ENCODE measurements at regions not wholly inside any gene's neighbourhood (a gene's known extent, or its start where the extent isn't known, plus 50 kb on each side); places are given as distances from the start of the nearest gene placed in this dataset.

DNA sequence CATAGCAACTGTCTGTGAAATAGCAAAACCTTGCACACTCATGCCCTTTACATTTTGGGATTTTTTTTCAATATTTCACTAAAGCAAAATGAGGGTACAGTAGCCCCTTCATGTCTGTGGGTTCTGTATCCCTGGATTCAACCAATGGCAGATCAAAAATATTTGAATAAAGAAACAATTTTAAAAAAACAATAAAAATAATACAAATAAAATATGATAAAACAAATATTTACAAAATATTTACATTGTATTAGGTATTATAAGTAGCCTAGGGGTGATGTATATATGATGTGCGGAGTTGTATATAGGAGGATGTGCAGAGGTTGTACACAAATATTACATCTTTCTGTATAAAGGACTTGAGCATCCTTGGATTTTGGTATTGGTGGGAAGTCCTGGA is 67.3 kb upstream of the CDH10 start:
- no peaks in the 10 kb centered on the region for H3K79me1 ChIP-seq (ENCODE audit: low read depth, low read length)
- H4K5ac ChIP-seq (ENCODE audit: insufficient read length, low read depth, low read length), result no peak overlapping the region
- no peaks in the 10 kb centered on the region for H3K27me3 ChIP-seq (replicated peaks in 1 of 4; ENCODE audit: control insufficient read depth in 3 of 4, extremely low read depth in 1 of 4, insufficient read depth in 3 of 4, low read length in 3 of 4)
- no peak overlapping the region for H3K4me3 ChIP-seq (ENCODE audit: extremely low read depth in 1 of 4, insufficient read depth in 2 of 4, low read depth in 3 of 4, low read length in 4 of 4)
- no peak overlapping the region for H2BK120ac ChIP-seq (replicated peaks; ENCODE audit: low read depth, low read length)
- H3K56ac ChIP-seq (replicated peaks; ENCODE audit: insufficient read length, low read depth, low read length), result no peak overlapping the region
- no peak overlapping the region for H3K9ac ChIP-seq (replicated peaks in 1 of 4; ENCODE audit: extremely low read depth in 1 of 4, low read depth in 3 of 4, low read length in 3 of 4)
- H3K9me3 ChIP-seq (ENCODE audit: insufficient read depth in 2 of 2, low read depth in 1 of 2, low read length in 1 of 2), result no peaks in the 10 kb centered on the region
- H3K79me2 ChIP-seq (ENCODE audit: control insufficient read depth in 1 of 2, insufficient read depth in 2 of 2, low read length in 2 of 2), result no peaks in the 10 kb centered on the region
- FAIRE-seq (no peak), DNase-seq (ENCODE audit: low read depth in 1 of 2, low spot score in 2 of 2) (no peak)
- no peaks in the 10 kb centered on the region for H4K20me1 ChIP-seq (replicated peaks in 1 of 2; ENCODE audit: control insufficient read depth in 1 of 2, insufficient read depth in 2 of 2, low read length in 2 of 2)
- no peaks in the 10 kb centered on the region for H3K4me1 ChIP-seq (replicated peaks in 1 of 4; ENCODE audit: control insufficient read depth in 3 of 4, insufficient read depth in 4 of 4, low read length in 3 of 4)
- 84% methylated on average over 1 of the region's 1 CpG; no CpG with 5 or more reads in 1 of the 2 experiments for whole genome bisulfite sequencing, 2 experiments (ENCODE audit: extremely low coverage in 1 of 2, insufficient coverage in 1 of 2, insufficient read length in 1 of 2, insufficient replicate concordance in 2 of 2, low coverage in 1 of 2, low lambda C conversion rate in 2 of 2, missing lambda C conversion rate in 1 of 2)
- H3K36me3 ChIP-seq (ENCODE audit: control insufficient read depth in 2 of 4, insufficient read depth in 4 of 4, low read length in 3 of 4), result no peaks in the 10 kb centered on the region
- POLR2A ChIA-PET (ENCODE audit: partially characterized antibody), result no interaction called here
- no peak overlapping the region for H2BK20ac ChIP-seq (ENCODE audit: low read length)
- no peak overlapping the region for H2AFZ ChIP-seq (ENCODE audit: low read length)
- CTCF ChIA-PET (ENCODE audit: partially characterized antibody), result no interaction called here
- H3K18ac ChIP-seq (ENCODE audit: extremely low read depth, low read length), result no peak overlapping the region
- H2BK5ac ChIP-seq (ENCODE audit: low read depth, low read length), result no peak overlapping the region
- no peak overlapping the region for H3K14ac ChIP-seq (ENCODE audit: insufficient read length)
- H3K4me2 ChIP-seq (ENCODE audit: insufficient read depth in 1 of 2, low read depth in 2 of 2, low read length in 2 of 2), result no peak overlapping the region
- H4K8ac ChIP-seq (ENCODE audit: extremely low read depth, insufficient read depth, low read length), result no peak overlapping the region
- H3K23ac ChIP-seq (ENCODE audit: insufficient read length), result no peak overlapping the region
- H2AK5ac ChIP-seq (ENCODE audit: low read depth, low read length), result no peak overlapping the region
- H2BK15ac ChIP-seq (ENCODE audit: low read length), result no peak overlapping the region
- no peak overlapping the region for H4K91ac ChIP-seq (replicated peaks; ENCODE audit: insufficient read length, low read length)
- H2BK12ac ChIP-seq (ENCODE audit: low read depth, low read length), result no peak overlapping the region
- no peaks in the 10 kb centered on the region; the same call in 1 of the 2 replicates for H3K23me2 ChIP-seq (ENCODE audit: low read depth, low read length)
- H3K27ac ChIP-seq (ENCODE audit: low read depth, low read length), result no peak overlapping the region
- H3K4ac ChIP-seq (replicated peaks; ENCODE audit: insufficient read length, low read depth, low read length), result no peak overlapping the region
- TF ChIP-seq, protein P1, sequence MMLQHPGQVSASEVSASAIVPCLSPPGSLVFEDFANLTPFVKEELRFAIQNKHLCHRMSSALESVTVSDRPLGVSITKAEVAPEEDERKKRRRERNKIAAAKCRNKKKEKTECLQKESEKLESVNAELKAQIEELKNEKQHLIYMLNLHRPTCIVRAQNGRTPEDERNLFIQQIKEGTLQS (IDR thresholded peaks at IDR 0.05; ENCODE audit: insufficient read depth, low read depth, low read length), result no peak
- no peak for TF ChIP-seq SAP30 (IDR thresholded peaks at IDR 0.05; ENCODE audit: insufficient read depth, insufficient replicate concordance, low read length)
- TF ChIP-seq CTBP2 (IDR thresholded peaks at IDR 0.05; ENCODE audit: borderline replicate concordance, insufficient read depth, insufficient read length, low read length), result no peak
- no peak for TF ChIP-seq POLR2AphosphoS5 (IDR thresholded peaks at IDR 0.05; ENCODE audit: low read depth, low read length)

Data from H1 (cell line).